ENCODE measurements at regions not wholly inside any gene's neighbourhood (a gene's known extent, or its start where the extent isn't known, plus 50 kb on each side); places are given as distances from the start of the nearest gene placed in this dataset.

DNA sequence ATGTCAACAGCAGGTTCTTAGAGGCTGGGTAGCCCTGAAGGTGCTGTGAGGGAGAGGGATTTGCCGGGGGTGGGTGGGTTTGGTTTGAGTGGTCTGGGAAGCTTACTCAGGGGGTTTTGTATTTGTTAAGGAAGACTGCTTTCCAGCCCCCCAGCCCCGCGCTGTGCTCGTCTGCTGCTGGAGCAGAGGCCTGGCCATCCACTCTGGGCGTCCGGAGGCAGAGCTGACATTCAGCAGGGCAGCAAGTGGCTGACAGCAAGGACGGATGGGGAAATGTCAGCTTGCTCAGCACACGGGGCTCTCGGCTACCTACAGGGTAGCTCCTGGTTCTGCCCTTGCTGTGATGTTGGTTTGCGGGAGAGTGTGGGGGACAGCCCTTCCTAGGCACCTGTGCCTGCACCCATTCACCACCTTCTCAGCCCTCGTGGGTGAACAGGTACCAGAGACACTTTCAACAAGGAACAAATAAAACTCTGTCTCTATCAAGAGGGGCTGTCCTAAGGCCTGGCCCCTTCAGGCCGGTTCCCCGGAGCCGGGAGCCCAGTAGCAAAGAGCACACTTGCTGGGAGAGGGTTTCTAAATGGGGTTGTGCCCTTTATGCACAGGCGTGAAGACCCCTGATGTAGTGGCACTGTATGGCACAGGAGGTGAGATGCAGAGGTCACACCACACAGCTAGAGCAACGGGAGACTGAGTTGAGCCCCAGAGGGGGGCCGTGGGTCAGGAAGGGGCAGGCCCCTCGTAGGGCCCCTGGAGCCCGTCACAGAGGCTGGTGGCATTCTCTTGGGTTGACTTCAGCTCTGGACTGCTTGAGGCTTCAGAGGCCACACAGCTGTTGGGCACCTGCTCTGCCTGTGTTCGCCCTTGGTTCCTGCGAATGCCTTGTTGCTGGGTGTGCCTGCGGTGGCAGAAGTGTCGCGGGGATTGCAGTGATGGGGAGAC, 72.2 kb upstream of the SHH start:
- Histone ChIP-seq H3K4me2 (ENCODE audit: low read length) (no peak overlapping the region), H4K20me1 (ENCODE audit: control insufficient read depth, insufficient read depth, low read depth, low read length) (no peaks in the 10 kb centered on the region), H3K9me2 (replicated peaks; ENCODE audit: control insufficient read depth, low read length) (no peaks in the 10 kb centered on the region), H3K27ac (ENCODE audit: low read depth, low read length) (no peak overlapping the region), H3K4me1 (ENCODE audit: control insufficient read depth, low read length) (no peaks in the 10 kb centered on the region), H3K36me3 (ENCODE audit: control insufficient read depth, low read length) (no peaks in the 10 kb centered on the region), H3F3A (ENCODE audit: control insufficient read depth, insufficient read depth) (no peaks in the 10 kb centered on the region), H3K27me3 (ENCODE audit: control insufficient read depth, low read length) (no peaks in the 10 kb centered on the region), H3K9me3 (ENCODE audit: control insufficient read depth, insufficient read depth, low read length) (0 out of 2 replicates have a peak, but pooled peaks cover 2% of the 10 kb centered on the region), H3K79me2 (ENCODE audit: control insufficient read depth, low read length) (no peaks in the 10 kb centered on the region), H3K4me3 (ENCODE audit: low read length) (no peak overlapping the region)
- no peak for TF ChIP-seq EZH2phosphoT487 (IDR thresholded peaks at IDR 0.05; ENCODE audit: borderline replicate concordance, low read length)
- TF ChIP-seq, protein P1, sequence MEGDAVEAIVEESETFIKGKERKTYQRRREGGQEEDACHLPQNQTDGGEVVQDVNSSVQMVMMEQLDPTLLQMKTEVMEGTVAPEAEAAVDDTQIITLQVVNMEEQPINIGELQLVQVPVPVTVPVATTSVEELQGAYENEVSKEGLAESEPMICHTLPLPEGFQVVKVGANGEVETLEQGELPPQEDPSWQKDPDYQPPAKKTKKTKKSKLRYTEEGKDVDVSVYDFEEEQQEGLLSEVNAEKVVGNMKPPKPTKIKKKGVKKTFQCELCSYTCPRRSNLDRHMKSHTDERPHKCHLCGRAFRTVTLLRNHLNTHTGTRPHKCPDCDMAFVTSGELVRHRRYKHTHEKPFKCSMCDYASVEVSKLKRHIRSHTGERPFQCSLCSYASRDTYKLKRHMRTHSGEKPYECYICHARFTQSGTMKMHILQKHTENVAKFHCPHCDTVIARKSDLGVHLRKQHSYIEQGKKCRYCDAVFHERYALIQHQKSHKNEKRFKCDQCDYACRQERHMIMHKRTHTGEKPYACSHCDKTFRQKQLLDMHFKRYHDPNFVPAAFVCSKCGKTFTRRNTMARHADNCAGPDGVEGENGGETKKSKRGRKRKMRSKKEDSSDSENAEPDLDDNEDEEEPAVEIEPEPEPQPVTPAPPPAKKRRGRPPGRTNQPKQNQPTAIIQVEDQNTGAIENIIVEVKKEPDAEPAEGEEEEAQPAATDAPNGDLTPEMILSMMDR (IDR thresholded peaks at IDR 0.05; ENCODE audit: low read depth, low read length, poor library complexity, severe bottlenecking) = no peak

DNA sequence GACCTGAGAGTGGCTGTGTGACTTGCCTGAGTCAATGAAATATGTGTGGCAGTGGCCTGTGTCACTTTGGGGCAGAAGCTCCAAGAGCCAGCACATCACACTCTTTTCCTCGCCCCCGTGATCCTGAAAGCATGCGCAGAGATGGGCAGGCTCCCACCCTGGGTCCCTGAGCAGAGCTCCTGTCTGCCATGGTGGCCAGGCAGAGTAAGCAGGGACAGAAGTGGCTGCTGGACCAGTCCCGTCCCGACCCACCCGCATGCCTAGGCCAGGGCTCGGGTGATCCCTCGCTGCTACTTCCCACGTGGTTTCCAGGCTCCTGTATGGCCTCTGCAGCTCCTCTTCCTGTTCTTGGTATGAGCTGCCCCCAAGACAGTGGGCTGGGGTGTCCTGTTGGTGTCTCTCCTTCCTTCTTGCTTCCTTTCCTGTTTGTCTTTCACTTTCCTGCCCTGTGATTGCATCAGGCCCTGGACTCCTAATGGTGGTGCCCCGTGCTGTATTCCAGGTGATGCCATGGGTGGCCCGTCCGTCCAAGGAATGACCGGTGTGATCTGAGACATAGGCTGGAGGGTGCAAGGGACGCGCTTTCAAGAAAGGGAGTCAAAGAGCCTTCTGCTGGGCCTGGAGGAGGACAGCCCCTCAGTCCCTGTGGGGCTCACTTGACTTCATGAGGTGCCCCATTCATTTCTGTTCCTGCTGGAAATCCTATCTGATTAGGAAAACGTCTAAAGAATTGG, 71.4 kb upstream of the SHH start:
- Histone ChIP-seq H3K79me2 (ENCODE audit: control insufficient read depth, low read length) (no peaks in the 10 kb centered on the region), H3K4me1 (ENCODE audit: control insufficient read depth, low read length) (no peaks in the 10 kb centered on the region), H3K4me3 (ENCODE audit: low read length) (no peak overlapping the region), H3K9me3 (ENCODE audit: control insufficient read depth, insufficient read depth, low read length) (no peaks in the 10 kb centered on the region), H3K27me3 (ENCODE audit: control insufficient read depth, low read length) (no peaks in the 10 kb centered on the region), H3K36me3 (ENCODE audit: control insufficient read depth, low read length) (no peaks in the 10 kb centered on the region), H3F3A (ENCODE audit: control insufficient read depth, insufficient read depth) (no peaks in the 10 kb centered on the region), H3K4me2 (ENCODE audit: low read length) (no peak overlapping the region), H4K20me1 (ENCODE audit: control insufficient read depth, insufficient read depth, low read depth, low read length) (no peaks in the 10 kb centered on the region), H3K9me2 (replicated peaks; ENCODE audit: control insufficient read depth, low read length) (no peaks in the 10 kb centered on the region), H3K27ac (ENCODE audit: low read depth, low read length) (no peak overlapping the region)
- TF ChIP-seq EZH2phosphoT487 (IDR thresholded peaks at IDR 0.05; ENCODE audit: borderline replicate concordance, low read length) = no peak
- TF ChIP-seq, protein P1 (IDR thresholded peaks at IDR 0.05; ENCODE audit: low read depth, low read length, poor library complexity, severe bottlenecking) = no peak

DNA sequence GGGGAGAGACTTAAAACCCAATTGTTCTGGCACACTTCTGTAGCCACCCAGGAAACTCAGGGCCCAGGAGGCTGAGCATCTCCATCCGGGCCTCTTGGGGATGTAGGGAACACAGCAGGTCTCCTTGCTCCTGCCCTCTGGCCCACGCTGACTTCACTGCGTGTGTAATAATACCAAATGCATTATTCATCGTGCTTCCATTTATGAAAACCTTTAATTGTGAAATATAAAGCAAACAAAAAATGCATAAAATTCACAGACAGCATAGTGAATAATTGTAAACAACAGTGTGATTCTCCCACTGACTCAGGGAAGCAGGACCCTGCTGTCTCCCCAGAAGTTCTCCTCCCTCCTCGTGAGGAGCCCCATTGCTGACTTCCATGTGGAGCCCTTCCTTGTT, 70.3 kb upstream of the SHH start:
- Histone ChIP-seq H3K4me2 (ENCODE audit: low read length) (no peak overlapping the region), H3K4me3 (ENCODE audit: low read length) (no peak overlapping the region), H3F3A (ENCODE audit: control insufficient read depth, insufficient read depth) (no peaks in the 10 kb centered on the region), H3K79me2 (ENCODE audit: control insufficient read depth, low read length) (no peaks in the 10 kb centered on the region), H3K9me3 (ENCODE audit: control insufficient read depth, insufficient read depth, low read length) (no peaks in the 10 kb centered on the region), H3K27me3 (ENCODE audit: control insufficient read depth, low read length) (no peaks in the 10 kb centered on the region), H3K27ac (ENCODE audit: low read depth, low read length) (no peak overlapping the region), H3K4me1 (ENCODE audit: control insufficient read depth, low read length) (no peaks in the 10 kb centered on the region), H3K9me2 (replicated peaks; ENCODE audit: control insufficient read depth, low read length) (no peaks in the 10 kb centered on the region), H3K36me3 (ENCODE audit: control insufficient read depth, low read length) (no peaks in the 10 kb centered on the region), H4K20me1 (ENCODE audit: control insufficient read depth, insufficient read depth, low read depth, low read length) (no peaks in the 10 kb centered on the region)
- TF ChIP-seq EZH2phosphoT487 (IDR thresholded peaks at IDR 0.05; ENCODE audit: borderline replicate concordance, low read length) = no peak
- TF ChIP-seq, protein P1 (IDR thresholded peaks at IDR 0.05; ENCODE audit: low read depth, low read length, poor library complexity, severe bottlenecking) = no peak

All from DOHH2 (cell line).